H1 (cell line): ENCODE measurements at regions not wholly inside any gene's neighbourhood (a gene's known extent, or its start where the extent isn't known, plus 50 kb on each side); places are given as distances from the start of the nearest gene placed in this dataset.

ENCODE experiments used
- ATF2 ChIP-seq: IDR thresholded peaks from 2 replicates; pipeline ENCODE4 v1.6.1; 2012; ENCODE audit warnings: low read length, inconsistent platforms
- SP4 ChIP-seq: IDR thresholded peaks from 2 replicates; pipeline ENCODE4 v1.6.1; 2012; ENCODE audit warnings: low read length, inconsistent platforms

GRCh38 chr6:22023937-22024336 lies 272.9 kb downstream of the PRL start (continued):
- TF ChIP-seq SP4 (no peak), ATF2 (no peak)
